Keratinocyte (primary cell): ENCODE measurements at regions not wholly inside any gene's neighbourhood (a gene's known extent, or its start where the extent isn't known, plus 50 kb on each side); places are given as distances from the start of the nearest gene placed in this dataset.

Experiments used
- DNase-seq: peaks from one replicate; pipeline ENCODE4 v3.0.0-alpha.2; 2011; ENCODE audit warnings: low read depth, missing footprints, low spot score
- FAIRE-seq: peaks from 2 replicates; lab custom pipeline; 2011; peaks lifted over from hg19 to GRCh38; lab: Jason Lieb, UNC
- H2AFZ ChIP-seq: 2 replicates; pipeline ENCODE4 v1.6.0; 2012; ENCODE audit warnings: low read length, control low read depth, inconsistent platforms; ENCODE audit not compliant: control insufficient read depth
- H3K27ac ChIP-seq: 2 replicates; pipeline ENCODE4 v1.5.1; 2011; ENCODE audit warnings: low read length; ENCODE audit not compliant: control insufficient read depth, insufficient read depth
- H3K27me3 ChIP-seq: 3 replicates; pipeline ENCODE4 v1.6.0; 2011; ENCODE audit warnings: low read length; ENCODE audit not compliant: control insufficient read depth, insufficient read depth; ENCODE audit errors: extremely low read depth
- H3K36me3 ChIP-seq, 2 experiments: 2 replicates in 1 of 2; 3 replicates in 1 of 2; pipeline ENCODE4 v1.5.1; 2011; ENCODE audit warnings: low read length in 2 of 2, mild to moderate bottlenecking in 1 of 2; ENCODE audit not compliant: control insufficient read depth in 2 of 2, insufficient read depth in 2 of 2; ENCODE audit errors: extremely low read depth in 1 of 2
- H3K4me1 ChIP-seq: 3 replicates; pipeline ENCODE4 v1.5.1; 2011; ENCODE audit warnings: low read length; ENCODE audit not compliant: control insufficient read depth, insufficient read depth; ENCODE audit errors: extremely low read depth
- H3K4me2 ChIP-seq: 3 replicates; pipeline ENCODE4 v1.6.0; 2011; ENCODE audit warnings: low read depth, low read length; ENCODE audit not compliant: control insufficient read depth, insufficient read depth; ENCODE audit errors: extremely low read depth
- H3K4me3 ChIP-seq, 3 experiments: fragments of 200-600 bp in 1 of 3; sonication (generic) in 1 of 3; 2 replicates in 2 of 3; 3 replicates in 1 of 3; pipeline ENCODE4 v1.5.1; 2011 to 2016; ENCODE audit warnings: low read length in 3 of 3, mild to moderate bottlenecking in 3 of 3, control low read depth in 2 of 3, inconsistent platforms in 1 of 3, low read depth in 1 of 3, mixed read lengths in 1 of 3, mixed run types in 1 of 3, moderate library complexity in 1 of 3; ENCODE audit not compliant: control insufficient read depth in 2 of 3, insufficient read depth in 2 of 3; ENCODE audit errors: extremely low read depth in 1 of 3
- H3K79me2 ChIP-seq: 2 replicates; pipeline ENCODE4 v1.6.0; 2012; ENCODE audit warnings: low read length; ENCODE audit not compliant: control insufficient read depth, insufficient read depth
- H3K9ac ChIP-seq: 3 replicates; pipeline ENCODE4 v1.6.0; 2011; ENCODE audit warnings: low read length; ENCODE audit not compliant: control insufficient read depth, insufficient read depth; ENCODE audit errors: extremely low read depth
- H3K9me1 ChIP-seq: 3 replicates; pipeline ENCODE4 v1.6.0; 2011; ENCODE audit warnings: low read length; ENCODE audit not compliant: control insufficient read depth, insufficient read depth; ENCODE audit errors: extremely low read depth
- H3K9me3 ChIP-seq: 2 replicates; pipeline ENCODE4 v1.5.1; 2012; ENCODE audit warnings: low read depth, low read length; ENCODE audit not compliant: control insufficient read depth
- H4K20me1 ChIP-seq: 3 replicates; pipeline ENCODE4 v1.6.0; 2011; ENCODE audit warnings: low read length; ENCODE audit not compliant: control insufficient read depth, insufficient read depth; ENCODE audit errors: extremely low read depth
- EZH2 ChIP-seq: IDR thresholded peaks from one replicate; pipeline ENCODE4 v1.6.1; 2012; ENCODE audit warnings: inconsistent platforms, mild to moderate bottlenecking, low read length, moderate library complexity
- dilution Hi-C: fragments of 300-500 bp; cut with MboI; formaldehyde crosslinking; loops from one replicate; pipeline ENCODE4 v1.7.0; 2020; ENCODE audit warnings: low sequenced_read_pairs; ENCODE audit not compliant: extremely low pct_ligation_motif_present
- TF ChIP-seq, protein P1 (sequence below), 3 experiments: IDR thresholded peaks in 1 of 3; conservative IDR thresholded peaks in 1 of 3; optimal IDR thresholded peaks in 1 of 3; 2 replicates in 2 of 3; 3 replicates in 1 of 3; pipeline versions ENCODE3 to v1.5.1; 2011; ENCODE audit warnings: low read length in 3 of 3, mild to moderate bottlenecking in 3 of 3, moderate library complexity in 2 of 3, control low read depth in 1 of 3, inconsistent platforms in 1 of 3; ENCODE audit not compliant: insufficient read depth in 2 of 3; ENCODE audit errors: extremely low read depth in 1 of 3

DNA sequence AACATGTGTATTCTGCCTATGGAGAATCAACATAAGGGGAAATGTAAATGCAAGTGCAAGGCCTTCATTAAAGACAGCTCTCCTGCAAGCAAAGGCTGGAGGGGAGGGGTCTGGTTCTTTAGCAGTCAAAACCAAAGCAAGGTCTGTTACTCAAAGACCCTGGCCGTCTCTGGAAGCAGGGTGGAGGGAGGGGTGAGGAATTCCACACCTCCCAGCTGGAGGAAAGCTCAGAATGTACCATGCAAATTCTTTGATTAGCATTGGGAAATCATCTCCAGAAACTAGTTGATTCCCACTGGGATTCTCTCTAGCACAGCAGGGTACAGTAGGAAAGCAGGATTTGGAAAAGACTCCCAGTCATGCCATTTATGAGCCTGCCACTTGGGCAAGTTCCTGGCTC lies 77.3 kb upstream of the ASIC2 start:
- Histone ChIP-seq H3K79me2 (no peaks in the 10 kb centered on the region), H3K4me2 (no peak overlapping the region), H3K36me3 (no peaks in the 10 kb centered on the region), H4K20me1 (no peaks in the 10 kb centered on the region), H3K27ac (no peak overlapping the region), H3K9ac (no peak overlapping the region), H3K27me3 (no peaks in the 10 kb centered on the region), H3K4me3 (no peak overlapping the region), H2AFZ (no peak overlapping the region), H3K9me3 (no peaks in the 10 kb centered on the region), H3K9me1 (no peaks in the 10 kb centered on the region), H3K4me1 (no peaks in the 10 kb centered on the region)
- no peak for DNase-seq
- dilution Hi-C loops: no loop called here
- FAIRE-seq: no peak
- TF ChIP-seq, protein P1, sequence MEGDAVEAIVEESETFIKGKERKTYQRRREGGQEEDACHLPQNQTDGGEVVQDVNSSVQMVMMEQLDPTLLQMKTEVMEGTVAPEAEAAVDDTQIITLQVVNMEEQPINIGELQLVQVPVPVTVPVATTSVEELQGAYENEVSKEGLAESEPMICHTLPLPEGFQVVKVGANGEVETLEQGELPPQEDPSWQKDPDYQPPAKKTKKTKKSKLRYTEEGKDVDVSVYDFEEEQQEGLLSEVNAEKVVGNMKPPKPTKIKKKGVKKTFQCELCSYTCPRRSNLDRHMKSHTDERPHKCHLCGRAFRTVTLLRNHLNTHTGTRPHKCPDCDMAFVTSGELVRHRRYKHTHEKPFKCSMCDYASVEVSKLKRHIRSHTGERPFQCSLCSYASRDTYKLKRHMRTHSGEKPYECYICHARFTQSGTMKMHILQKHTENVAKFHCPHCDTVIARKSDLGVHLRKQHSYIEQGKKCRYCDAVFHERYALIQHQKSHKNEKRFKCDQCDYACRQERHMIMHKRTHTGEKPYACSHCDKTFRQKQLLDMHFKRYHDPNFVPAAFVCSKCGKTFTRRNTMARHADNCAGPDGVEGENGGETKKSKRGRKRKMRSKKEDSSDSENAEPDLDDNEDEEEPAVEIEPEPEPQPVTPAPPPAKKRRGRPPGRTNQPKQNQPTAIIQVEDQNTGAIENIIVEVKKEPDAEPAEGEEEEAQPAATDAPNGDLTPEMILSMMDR (optimal IDR thresholded peaks at IDR 0.05 in 1 of 3, IDR thresholded peaks at IDR 0.05 in 1 of 3, conservative IDR thresholded peaks at IDR 0.05 in 1 of 3; ENCODE audit: extremely low read depth in 1 of 3, insufficient read depth in 2 of 3, low read length in 3 of 3): no peak
- no peak for TF ChIP-seq EZH2

DNA sequence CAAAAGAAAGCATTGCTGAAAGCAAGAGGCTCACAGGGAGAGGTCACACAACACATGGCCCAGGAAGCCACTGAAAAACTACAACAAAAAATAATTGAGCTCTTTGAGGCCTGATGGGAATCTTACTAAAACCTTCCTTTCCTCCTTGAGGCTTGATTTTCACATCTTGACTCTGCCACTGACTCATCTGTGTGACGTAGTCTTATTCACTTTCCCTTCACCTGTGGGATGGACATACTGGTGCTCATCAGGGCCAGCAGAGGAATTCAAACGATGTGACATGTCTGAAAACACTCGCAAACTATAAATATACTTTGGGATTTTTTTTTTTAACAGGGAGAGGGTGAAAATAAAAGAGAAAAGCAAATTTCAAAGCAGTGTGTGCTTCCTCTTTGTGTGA lies 78.3 kb upstream of the ASIC2 start:
- H4K20me1 ChIP-seq: no peaks in the 10 kb centered on the region
- FAIRE-seq (no peak), DNase-seq (no peak)
- H3K9ac ChIP-seq: no peak overlapping the region
- no peak for TF ChIP-seq EZH2
- TF ChIP-seq, protein P1 (optimal IDR thresholded peaks at IDR 0.05 in 1 of 3, IDR thresholded peaks at IDR 0.05 in 1 of 3, conservative IDR thresholded peaks at IDR 0.05 in 1 of 3; ENCODE audit: extremely low read depth in 1 of 3, insufficient read depth in 2 of 3, low read length in 3 of 3): no peak
- no peaks in the 10 kb centered on the region for H3K36me3 ChIP-seq
- no peak overlapping the region for H3K4me2 ChIP-seq
- no peak overlapping the region for H3K27ac ChIP-seq
- no peak overlapping the region for H2AFZ ChIP-seq
- H3K27me3 ChIP-seq: no peaks in the 10 kb centered on the region
- no peaks in the 10 kb centered on the region for H3K9me1 ChIP-seq
- no peaks in the 10 kb centered on the region for H3K79me2 ChIP-seq
- H3K4me1 ChIP-seq: no peaks in the 10 kb centered on the region
- H3K4me3 ChIP-seq: no peak overlapping the region
- H3K9me3 ChIP-seq: no peaks in the 10 kb centered on the region
- dilution Hi-C loops: no loop called here
